Adrenal gland (tissue), 9 donors: ENCODE measurements at regions not wholly inside any gene's neighbourhood (a gene's known extent, or its start where the extent isn't known, plus 50 kb on each side); places are given as distances from the start of the nearest gene placed in this dataset.

Experiments used
- DNase-seq, 7 donors: peaks; one replicate each; pipeline ENCODE4 v3.0.0-alpha.2; 2019 to 2020
- H3K27ac ChIP-seq, 5 donors: fragments of 200-600 bp; sonication (generic) in 4 of 5; 1 replicate in 3 of 5; 2 replicates in 2 of 5; pipeline versions ENCODE4 v1.5.1 to v1.8.0; 2016 to 2020; ENCODE audit warnings: mild to moderate bottlenecking in 1 of 5
- H3K27me3 ChIP-seq: fragments of 200-600 bp; 2 replicates; pipeline ENCODE4 v1.8.0; 2021
- H3K36me3 ChIP-seq, 2 donors: fragments of 200-600 bp; replicated peaks in 1 of 2; 1 replicate in 1 of 2; 2 replicates in 1 of 2; pipeline versions ENCODE4 v1.5.1 to v1.8.0; 2018 to 2022
- H3K4me1 ChIP-seq, 2 donors: fragments of 200-600 bp; replicated peaks in 1 of 2; 1 replicate in 1 of 2; 2 replicates in 1 of 2; pipeline versions ENCODE4 v1.5.1 to v1.8.0; 2018 to 2021
- H3K4me3 ChIP-seq, 4 donors: fragments of 200-600 bp; sonication (generic) in 3 of 4; one replicate each; pipeline ENCODE4 v1.5.1; 2016 to 2018
- H3K9me3 ChIP-seq, 3 donors: fragments of 200-600 bp; sonication (generic) in 1 of 3; replicated peaks in 1 of 3; 1 replicate in 2 of 3; 2 replicates in 1 of 3; pipeline versions ENCODE4 v1.5.1 to v1.8.0; 2016 to 2021
- POLR2A ChIP-seq, 2 donors: fragments of 450-650 bp; IDR thresholded peaks; one replicate each; pipeline ENCODE4 v1.6.1; 2017; ENCODE audit warnings: antibody characterized with exemption in 2 of 2, mild to moderate bottlenecking in 2 of 2, moderate library complexity in 1 of 2
- WGBS, 4 donors: extraction: QIAGEN DNeasy Blood & Tissue Kit in 2 of 4; methylation state at CpG; one replicate each; pipeline versions ENCODE4 v1.1.5 to v1.1.7; 2013 to 2017; 5-methylcytosine and 5-hydroxymethylcytosine counted together
- intact Hi-C, 2 donors: fragments of 100-400 bp; cut with DNase I; formaldehyde crosslinking; loops; one replicate each; pipeline versions ENCODE4 v1.14.1 to v1.15.0; 2022 to 2023
- TF ChIP-seq, protein P1 (sequence below), 6 experiments: fragments of 450-650 bp in 4 of 6; fragments of 200-600 bp in 2 of 6; sonication (generic) in 1 of 6; IDR thresholded peaks; 1 replicate in 5 of 6; 2 replicates in 1 of 6; pipeline versions ENCODE4 v1.5.1 to v1.8.0; 2016 to 2021; ENCODE audit warnings: antibody characterized with exemption in 6 of 6, mild to moderate bottlenecking in 2 of 6, moderate library complexity in 1 of 6
- donor health status: healthy with polysubstance abuse.
- donor health status: Bipolar disorder and iron deficiency.
- donor health status: DM: yes; HTN: yes; CAD: no.
- donor health status: DM: no; HTN: no; CAD: no.
- donor health status: DM: no; HTN: no; CAD: no.

DNA sequence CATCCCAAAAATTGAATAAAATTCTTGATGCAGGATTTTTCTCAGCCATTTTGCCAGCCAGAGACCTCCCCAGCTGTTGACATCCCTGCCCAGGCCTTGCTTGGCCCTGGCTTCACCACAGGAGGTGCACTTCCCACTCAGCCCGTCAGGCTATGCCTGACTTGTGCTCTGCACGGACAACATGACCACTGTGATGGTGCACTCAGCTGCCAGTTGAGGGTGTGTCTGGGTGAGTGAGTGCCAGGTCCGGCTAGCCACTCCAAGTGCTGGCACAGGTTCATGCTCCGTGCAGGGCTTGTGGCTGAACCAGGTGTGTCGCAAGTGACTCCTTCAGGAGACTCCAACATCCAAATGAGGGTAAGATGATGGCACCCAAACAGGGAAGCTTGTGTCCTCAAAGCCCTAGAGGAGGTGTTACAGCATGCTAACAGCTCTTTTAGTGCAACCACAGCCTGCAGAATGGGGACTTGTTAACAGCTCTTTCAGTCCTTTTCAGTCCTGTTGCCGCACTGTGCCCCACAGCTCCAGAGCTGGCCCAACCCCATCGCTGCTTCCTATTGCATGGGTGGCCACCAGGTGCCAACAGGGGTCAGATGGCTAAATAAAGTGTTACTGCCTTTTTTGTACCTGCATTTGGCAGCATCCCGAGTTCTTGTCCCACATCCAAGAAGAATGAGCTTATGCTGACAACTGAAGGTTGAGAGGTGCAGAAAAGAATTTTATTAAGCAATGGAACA lies 380.7 kb downstream of the SLITRK5 start:
- no peaks in the 10 kb centered on the region for H3K27me3 ChIP-seq
- H3K36me3 ChIP-seq = no peaks in the 10 kb centered on the region
- H3K4me1 ChIP-seq = no peaks in the 10 kb centered on the region
- TF ChIP-seq, protein P1, sequence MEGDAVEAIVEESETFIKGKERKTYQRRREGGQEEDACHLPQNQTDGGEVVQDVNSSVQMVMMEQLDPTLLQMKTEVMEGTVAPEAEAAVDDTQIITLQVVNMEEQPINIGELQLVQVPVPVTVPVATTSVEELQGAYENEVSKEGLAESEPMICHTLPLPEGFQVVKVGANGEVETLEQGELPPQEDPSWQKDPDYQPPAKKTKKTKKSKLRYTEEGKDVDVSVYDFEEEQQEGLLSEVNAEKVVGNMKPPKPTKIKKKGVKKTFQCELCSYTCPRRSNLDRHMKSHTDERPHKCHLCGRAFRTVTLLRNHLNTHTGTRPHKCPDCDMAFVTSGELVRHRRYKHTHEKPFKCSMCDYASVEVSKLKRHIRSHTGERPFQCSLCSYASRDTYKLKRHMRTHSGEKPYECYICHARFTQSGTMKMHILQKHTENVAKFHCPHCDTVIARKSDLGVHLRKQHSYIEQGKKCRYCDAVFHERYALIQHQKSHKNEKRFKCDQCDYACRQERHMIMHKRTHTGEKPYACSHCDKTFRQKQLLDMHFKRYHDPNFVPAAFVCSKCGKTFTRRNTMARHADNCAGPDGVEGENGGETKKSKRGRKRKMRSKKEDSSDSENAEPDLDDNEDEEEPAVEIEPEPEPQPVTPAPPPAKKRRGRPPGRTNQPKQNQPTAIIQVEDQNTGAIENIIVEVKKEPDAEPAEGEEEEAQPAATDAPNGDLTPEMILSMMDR (IDR thresholded peaks at IDR 0.05) = no peak
- TF ChIP-seq POLR2A (IDR thresholded peaks at IDR 0.05) = no peak
- WGBS, 4 donors = 79 to 83% (median 82%) methylated on average over 8 of the region's 8 CpGs
- no peak overlapping the region for H3K27ac ChIP-seq
- intact Hi-C loops = no loop called here
- H3K4me3 ChIP-seq = no peak overlapping the region
- no peaks in the 10 kb centered on the region for H3K9me3 ChIP-seq
- DNase-seq = no peak

DNA sequence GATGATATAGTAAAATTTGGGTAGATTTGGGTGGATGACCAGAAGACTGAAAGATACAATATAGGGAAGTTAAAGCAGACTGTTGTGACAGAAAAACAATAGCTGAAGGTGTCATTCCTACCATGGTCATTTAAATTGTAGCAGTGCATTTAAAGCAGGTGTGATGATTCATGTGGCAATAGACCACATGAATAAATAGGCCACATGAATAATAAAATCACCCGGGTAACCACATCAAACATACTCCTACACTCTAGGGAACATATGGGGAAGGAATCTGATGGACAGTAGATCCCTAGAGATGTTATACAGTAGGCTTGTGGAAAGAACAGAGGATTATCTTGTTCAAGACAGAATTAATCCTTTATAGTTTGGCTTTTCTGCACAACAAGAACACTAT lies 392.6 kb downstream of the SLITRK5 start:
- TF ChIP-seq, protein P1 (IDR thresholded peaks at IDR 0.05) = no peak
- TF ChIP-seq POLR2A (IDR thresholded peaks at IDR 0.05) = no peak
- DNase-seq = no peak
- Histone ChIP-seq H3K9me3 (no peaks in the 10 kb centered on the region), H3K27me3 (no peaks in the 10 kb centered on the region), H3K27ac (no peak overlapping the region), H3K4me1 (no peaks in the 10 kb centered on the region), H3K36me3 (no peaks in the 10 kb centered on the region), H3K4me3 (no peak overlapping the region)
- 35 to 70% (median 44%) methylated on average over 1 of the region's 1 CpG for WGBS, 4 donors
- intact Hi-C loops = no loop called here

DNA sequence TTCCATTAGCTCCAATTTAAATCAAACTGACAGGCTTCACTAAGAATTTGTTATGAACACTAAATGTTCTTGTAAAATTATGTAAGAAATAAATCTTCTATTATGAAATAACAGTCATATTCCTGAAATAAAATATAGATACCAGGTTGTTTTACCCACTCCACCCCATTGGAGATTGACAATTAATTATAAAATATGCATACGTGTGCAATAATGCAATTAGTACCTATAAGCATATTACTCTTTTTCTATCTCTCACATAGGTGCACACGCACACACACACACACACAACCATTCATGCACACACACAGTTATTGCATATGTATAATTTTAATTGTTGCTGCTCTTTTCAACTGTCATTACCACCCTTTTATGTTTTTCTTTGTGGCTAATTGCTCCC lies 395.7 kb downstream of the SLITRK5 start:
- TF ChIP-seq POLR2A (IDR thresholded peaks at IDR 0.05) = no peak
- TF ChIP-seq, protein P1 (IDR thresholded peaks at IDR 0.05) = no peak
- no peak overlapping the region for H3K27ac ChIP-seq
- DNase-seq = no peak
- H3K4me3 ChIP-seq = no peak overlapping the region
- WGBS, 4 donors = 77 to 86% (median 81%) methylated on average over 2 of the region's 2 CpGs
- intact Hi-C loops = no loop called here
- H3K36me3 ChIP-seq = no peaks in the 10 kb centered on the region
- H3K9me3 ChIP-seq = peaks cover 0 to 4% (median 0%) of the 10 kb centered on the region in 3 donors
- H3K27me3 ChIP-seq = no peaks in the 10 kb centered on the region
- H3K4me1 ChIP-seq = no peaks in the 10 kb centered on the region

DNA sequence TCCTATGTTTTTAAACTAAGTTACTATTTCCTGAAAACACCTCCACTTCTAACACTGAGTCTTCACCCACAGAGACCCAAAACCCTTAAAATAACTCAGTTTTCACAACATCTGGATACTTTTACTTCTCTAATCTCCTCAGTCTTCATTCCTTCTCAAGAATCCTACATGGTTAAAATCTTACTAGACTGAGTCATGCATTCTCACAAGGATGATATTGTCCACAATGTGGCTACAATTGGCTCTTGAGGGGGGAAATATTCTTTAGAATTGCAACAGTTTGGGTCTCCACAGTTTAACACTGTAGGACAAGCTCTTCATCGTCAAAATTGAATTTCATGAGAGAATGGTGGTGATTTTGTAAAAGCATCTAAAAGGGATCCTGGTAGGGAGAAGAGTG lies 397.1 kb downstream of the SLITRK5 start:
- intact Hi-C loops = no loop called here

More for the DNA sequence above, 397.1 kb downstream of the SLITRK5 start:
- Histone ChIP-seq H3K36me3 (no peaks in the 10 kb centered on the region), H3K4me3 (no peak overlapping the region), H3K27me3 (no peaks in the 10 kb centered on the region), H3K27ac (no peak overlapping the region), H3K4me1 (no peaks in the 10 kb centered on the region), H3K9me3 (peaks cover 0 to 4% (median 0%) of the 10 kb centered on the region in 3 donors)
- WGBS, 4 donors = 81 to 91% (median 88%) methylated on average over 1 of the region's 1 CpG
- no peak for DNase-seq
- TF ChIP-seq, protein P1 (IDR thresholded peaks at IDR 0.05) = no peak
- no peak for TF ChIP-seq POLR2A (IDR thresholded peaks at IDR 0.05)
